ENCODE measurements at regions not wholly inside any gene's neighbourhood (a gene's known extent, or its start where the extent isn't known, plus 50 kb on each side); places are given as distances from the start of the nearest gene placed in this dataset.
A peak's percentile ranks its signal among the peaks of the same experiment; 100 is the strongest.

- CTCF ChIA-PET, result no interaction called here
- no peak for DNase-seq (ENCODE audit: low spot score)
- POLR2A ChIA-PET (ENCODE audit: low non-redundant PET), result no interaction called here
- TF ChIP-seq, protein P1, sequence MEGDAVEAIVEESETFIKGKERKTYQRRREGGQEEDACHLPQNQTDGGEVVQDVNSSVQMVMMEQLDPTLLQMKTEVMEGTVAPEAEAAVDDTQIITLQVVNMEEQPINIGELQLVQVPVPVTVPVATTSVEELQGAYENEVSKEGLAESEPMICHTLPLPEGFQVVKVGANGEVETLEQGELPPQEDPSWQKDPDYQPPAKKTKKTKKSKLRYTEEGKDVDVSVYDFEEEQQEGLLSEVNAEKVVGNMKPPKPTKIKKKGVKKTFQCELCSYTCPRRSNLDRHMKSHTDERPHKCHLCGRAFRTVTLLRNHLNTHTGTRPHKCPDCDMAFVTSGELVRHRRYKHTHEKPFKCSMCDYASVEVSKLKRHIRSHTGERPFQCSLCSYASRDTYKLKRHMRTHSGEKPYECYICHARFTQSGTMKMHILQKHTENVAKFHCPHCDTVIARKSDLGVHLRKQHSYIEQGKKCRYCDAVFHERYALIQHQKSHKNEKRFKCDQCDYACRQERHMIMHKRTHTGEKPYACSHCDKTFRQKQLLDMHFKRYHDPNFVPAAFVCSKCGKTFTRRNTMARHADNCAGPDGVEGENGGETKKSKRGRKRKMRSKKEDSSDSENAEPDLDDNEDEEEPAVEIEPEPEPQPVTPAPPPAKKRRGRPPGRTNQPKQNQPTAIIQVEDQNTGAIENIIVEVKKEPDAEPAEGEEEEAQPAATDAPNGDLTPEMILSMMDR (conservative IDR thresholded peaks at IDR 0.05; ENCODE audit: low read depth, low read length), result no peak
- no peak for TF ChIP-seq EZH2 (IDR thresholded peaks at IDR 0.05; ENCODE audit: borderline replicate concordance, low read depth, low read length, poor library complexity, severe bottlenecking)
- intact Hi-C loops (cut with micrococcal nuclease; ENCODE audit: unreplicated experiment), result no loop called here
- BruUV-seq (replicated peaks), result no TSS peak
- Histone ChIP-seq H3K4me3 (ENCODE audit: low read depth, low read length, poor library complexity, severe bottlenecking) (no peak overlapping the region), H3K9me3 (ENCODE audit: low read depth, low read length, poor library complexity, severe bottlenecking) (no peaks in the 10 kb centered on the region), H3K27ac (ENCODE audit: low read depth, low read length, poor library complexity, severe bottlenecking) (no peak overlapping the region), H3K36me3 (ENCODE audit: insufficient read depth, low read length, poor library complexity, severe bottlenecking) (no peaks in the 10 kb centered on the region), H3K27me3 (replicated peaks; ENCODE audit: insufficient read depth, low read depth, low read length, poor library complexity) (no peaks in the 10 kb centered on the region), H3K4me1 (ENCODE audit: insufficient read depth, low read length, poor library complexity, severe bottlenecking) (no peaks in the 10 kb centered on the region)
Observed at GRCh38 chr2:177088529-177088928, 124.1 kb upstream of the HNRNPA3 start.

- ChIA-PET CTCF (interaction anchor here (0.6 kb wide), 1 partner anchor 987 kb away, joined by 8 read pairs; no protein-coding TSS in a partner anchor), POLR2A (ENCODE audit: low non-redundant PET) (no interaction called here)
- Histone ChIP-seq H3K4me3 (ENCODE audit: low read depth, low read length, poor library complexity, severe bottlenecking) (no peak overlapping the region), H3K27me3 (replicated peaks; ENCODE audit: insufficient read depth, low read depth, low read length, poor library complexity) (no peaks in the 10 kb centered on the region), H3K27ac (ENCODE audit: low read depth, low read length, poor library complexity, severe bottlenecking) (no peak overlapping the region), H3K4me1 (ENCODE audit: insufficient read depth, low read length, poor library complexity, severe bottlenecking) (no peaks in the 10 kb centered on the region), H3K36me3 (ENCODE audit: insufficient read depth, low read length, poor library complexity, severe bottlenecking) (no peaks in the 10 kb centered on the region), H3K9me3 (ENCODE audit: low read depth, low read length, poor library complexity, severe bottlenecking) (no peaks in the 10 kb centered on the region)
- no TSS peak for BruUV-seq (replicated peaks)
- no peak for DNase-seq (ENCODE audit: low spot score)
- intact Hi-C loops (cut with micrococcal nuclease; ENCODE audit: unreplicated experiment), result no loop called here
- no peak for TF ChIP-seq EZH2 (IDR thresholded peaks at IDR 0.05; ENCODE audit: borderline replicate concordance, low read depth, low read length, poor library complexity, severe bottlenecking)
Observed at GRCh38 chr2:177090967-177091366, 121.6 kb upstream of the HNRNPA3 start.

GRCh38 chr2:177093371-177093770 is 119.2 kb upstream of the HNRNPA3 start:
- TF ChIP-seq EZH2 (IDR thresholded peaks at IDR 0.05; ENCODE audit: borderline replicate concordance, low read depth, low read length, poor library complexity, severe bottlenecking), result no peak
- TF ChIP-seq, protein P1 (conservative IDR thresholded peaks at IDR 0.05; ENCODE audit: low read depth, low read length), result no peak
- BruUV-seq (replicated peaks), result no TSS peak
- H3K27ac ChIP-seq (ENCODE audit: low read depth, low read length, poor library complexity, severe bottlenecking), result no peak overlapping the region
- no peaks in the 10 kb centered on the region for H3K36me3 ChIP-seq (ENCODE audit: insufficient read depth, low read length, poor library complexity, severe bottlenecking)
- DNase-seq (ENCODE audit: low spot score), result no peak
- intact Hi-C loops (cut with micrococcal nuclease; ENCODE audit: unreplicated experiment), result no loop called here
- no peak overlapping the region for H3K4me3 ChIP-seq (ENCODE audit: low read depth, low read length, poor library complexity, severe bottlenecking)
- H3K27me3 ChIP-seq (replicated peaks; ENCODE audit: insufficient read depth, low read depth, low read length, poor library complexity), result no peaks in the 10 kb centered on the region
- H3K4me1 ChIP-seq (ENCODE audit: insufficient read depth, low read length, poor library complexity, severe bottlenecking), result peaks cover 8% of the 10 kb centered on the region
- no peaks in the 10 kb centered on the region for H3K9me3 ChIP-seq (ENCODE audit: low read depth, low read length, poor library complexity, severe bottlenecking)
- CTCF ChIA-PET, result no interaction called here
- POLR2A ChIA-PET (ENCODE audit: low non-redundant PET), result no interaction called here

- ChIA-PET CTCF (no interaction called here), POLR2A (ENCODE audit: low non-redundant PET) (no interaction called here)
- DNase-seq (ENCODE audit: low spot score), result peak; percentile 39
- TF ChIP-seq, protein P1 (conservative IDR thresholded peaks at IDR 0.05; ENCODE audit: low read depth, low read length), result no peak
- TF ChIP-seq EZH2 (IDR thresholded peaks at IDR 0.05; ENCODE audit: borderline replicate concordance, low read depth, low read length, poor library complexity, severe bottlenecking), result no peak
- H3K9me3 ChIP-seq (ENCODE audit: low read depth, low read length, poor library complexity, severe bottlenecking), result peaks cover 6% of the 10 kb centered on the region
- no peak overlapping the region for H3K4me3 ChIP-seq (ENCODE audit: low read depth, low read length, poor library complexity, severe bottlenecking)
- intact Hi-C loops (cut with micrococcal nuclease; ENCODE audit: unreplicated experiment), result no loop called here
- BruUV-seq (replicated peaks), result no TSS peak
- no peak overlapping the region for H3K27ac ChIP-seq (ENCODE audit: low read depth, low read length, poor library complexity, severe bottlenecking)
- H3K4me1 ChIP-seq (ENCODE audit: insufficient read depth, low read length, poor library complexity, severe bottlenecking), result peaks cover 10% of the 10 kb centered on the region
- no peaks in the 10 kb centered on the region for H3K27me3 ChIP-seq (replicated peaks; ENCODE audit: insufficient read depth, low read depth, low read length, poor library complexity)
- no peaks in the 10 kb centered on the region for H3K36me3 ChIP-seq (ENCODE audit: insufficient read depth, low read length, poor library complexity, severe bottlenecking)
Observed at GRCh38 chr2:177098001-177098613, 114.5 kb upstream of the HNRNPA3 start.
